Ascending aorta (tissue), 2 donors: ENCODE measurements at regions not wholly inside any gene's neighbourhood (a gene's known extent, or its start where the extent isn't known, plus 50 kb on each side); places are given as distances from the start of the nearest gene placed in this dataset.
"Not testable (repeated sequence)": the region's sequence is repeated elsewhere in the genome, so short reads cannot be mapped to it uniquely, and the experiment has no call there.

Experiments used
- DNase-seq, 2 donors: peaks; one replicate each; pipeline ENCODE4 v3.0.0-alpha.2; 2019; ENCODE audit warnings: low spot score in 2 of 2
- H3K27ac ChIP-seq, 2 donors: fragments of 200-600 bp; sonication (generic); one replicate each; pipeline ENCODE4 v1.5.1; 2016 to 2017; ENCODE audit warnings: mild to moderate bottlenecking in 1 of 2
- H3K27me3 ChIP-seq: fragments of 200-600 bp; sonication (generic); one replicate; pipeline ENCODE4 v1.5.1; 2017
- H3K36me3 ChIP-seq, 2 donors: fragments of 200-600 bp; sonication (generic); one replicate each; pipeline ENCODE4 v1.5.1; 2016
- H3K4me1 ChIP-seq, 2 donors: fragments of 200-600 bp; sonication (generic); one replicate each; pipeline ENCODE4 v1.5.1; 2016 to 2017; ENCODE audit warnings: mild to moderate bottlenecking in 1 of 2
- H3K4me3 ChIP-seq, 2 donors: fragments of 200-600 bp; sonication (generic); one replicate each; pipeline ENCODE4 v1.5.1; 2016 to 2017; ENCODE audit warnings: mild to moderate bottlenecking in 1 of 2
- H3K9me3 ChIP-seq, 2 donors: fragments of 200-600 bp; sonication (generic); one replicate each; pipeline ENCODE4 v1.5.1; 2016
- intact Hi-C: fragments of 100-400 bp; cut with DNase I; formaldehyde crosslinking; loops from one replicate; pipeline ENCODE4 v1.15.1; 2023
- TF ChIP-seq, protein P1 (sequence below), 3 experiments: fragments of 200-600 bp in 2 of 3; fragments of 450-650 bp in 1 of 3; sonication (generic) in 2 of 3; IDR thresholded peaks; one replicate each; pipeline ENCODE4 v1.5.1; 2016 to 2019; ENCODE audit warnings: antibody characterized with exemption in 3 of 3, mild to moderate bottlenecking in 1 of 3, moderate library complexity in 1 of 3

DNA sequence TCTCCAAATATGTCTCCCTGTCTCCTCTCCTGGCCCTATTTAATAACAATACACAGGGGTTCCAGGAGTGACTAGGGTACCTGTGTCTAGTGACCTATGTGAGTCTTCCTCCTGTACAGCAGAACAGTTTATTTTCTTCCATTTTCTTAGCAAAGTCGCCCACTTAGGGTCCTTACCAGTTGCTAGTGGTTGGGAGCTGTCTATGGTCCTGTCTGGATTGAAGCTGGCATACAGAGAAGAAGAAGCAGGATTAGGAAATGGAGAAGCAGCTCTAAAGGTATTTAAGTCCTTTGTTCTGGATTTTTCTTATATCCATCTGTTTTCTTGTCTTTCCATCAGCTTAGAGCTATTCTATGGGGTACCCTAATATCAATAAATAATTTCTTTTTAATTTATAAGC is 587.1 kb upstream of the CPEB2 start:
- Histone ChIP-seq H3K4me3 (no peak overlapping the region), H3K27ac (no peak overlapping the region), H3K4me1 (no peaks in the 10 kb centered on the region), H3K36me3 (no peaks in the 10 kb centered on the region), H3K9me3 (no peaks in the 10 kb centered on the region), H3K27me3 (no peaks in the 10 kb centered on the region)
- no peak for DNase-seq
- intact Hi-C loops: no loop called here
- TF ChIP-seq, protein P1, sequence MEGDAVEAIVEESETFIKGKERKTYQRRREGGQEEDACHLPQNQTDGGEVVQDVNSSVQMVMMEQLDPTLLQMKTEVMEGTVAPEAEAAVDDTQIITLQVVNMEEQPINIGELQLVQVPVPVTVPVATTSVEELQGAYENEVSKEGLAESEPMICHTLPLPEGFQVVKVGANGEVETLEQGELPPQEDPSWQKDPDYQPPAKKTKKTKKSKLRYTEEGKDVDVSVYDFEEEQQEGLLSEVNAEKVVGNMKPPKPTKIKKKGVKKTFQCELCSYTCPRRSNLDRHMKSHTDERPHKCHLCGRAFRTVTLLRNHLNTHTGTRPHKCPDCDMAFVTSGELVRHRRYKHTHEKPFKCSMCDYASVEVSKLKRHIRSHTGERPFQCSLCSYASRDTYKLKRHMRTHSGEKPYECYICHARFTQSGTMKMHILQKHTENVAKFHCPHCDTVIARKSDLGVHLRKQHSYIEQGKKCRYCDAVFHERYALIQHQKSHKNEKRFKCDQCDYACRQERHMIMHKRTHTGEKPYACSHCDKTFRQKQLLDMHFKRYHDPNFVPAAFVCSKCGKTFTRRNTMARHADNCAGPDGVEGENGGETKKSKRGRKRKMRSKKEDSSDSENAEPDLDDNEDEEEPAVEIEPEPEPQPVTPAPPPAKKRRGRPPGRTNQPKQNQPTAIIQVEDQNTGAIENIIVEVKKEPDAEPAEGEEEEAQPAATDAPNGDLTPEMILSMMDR (IDR thresholded peaks at IDR 0.05): no peak

DNA sequence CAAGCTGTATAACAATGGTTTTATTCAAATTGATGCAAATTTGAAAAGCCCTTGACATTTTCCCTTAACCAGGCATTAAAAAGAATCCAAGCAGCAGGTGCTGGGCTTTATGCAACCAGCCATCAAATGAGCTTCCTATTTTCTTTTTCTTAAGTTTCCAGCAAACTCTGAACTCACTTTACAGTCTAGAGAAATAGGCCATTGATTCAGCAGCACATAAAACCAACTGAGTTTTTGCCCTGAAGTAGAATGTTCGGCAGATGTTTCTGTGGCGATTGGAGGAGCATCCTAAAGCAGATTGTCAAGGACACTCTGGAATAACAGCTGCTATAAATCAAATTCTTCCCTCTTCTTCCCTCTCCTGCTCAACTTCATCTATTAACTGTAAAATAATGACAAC is 582.8 kb upstream of the CPEB2 start:
- intact Hi-C loops: no loop called here
- H3K4me3 ChIP-seq: no peak overlapping the region
- H3K4me1 ChIP-seq: no peaks in the 10 kb centered on the region

DNA sequence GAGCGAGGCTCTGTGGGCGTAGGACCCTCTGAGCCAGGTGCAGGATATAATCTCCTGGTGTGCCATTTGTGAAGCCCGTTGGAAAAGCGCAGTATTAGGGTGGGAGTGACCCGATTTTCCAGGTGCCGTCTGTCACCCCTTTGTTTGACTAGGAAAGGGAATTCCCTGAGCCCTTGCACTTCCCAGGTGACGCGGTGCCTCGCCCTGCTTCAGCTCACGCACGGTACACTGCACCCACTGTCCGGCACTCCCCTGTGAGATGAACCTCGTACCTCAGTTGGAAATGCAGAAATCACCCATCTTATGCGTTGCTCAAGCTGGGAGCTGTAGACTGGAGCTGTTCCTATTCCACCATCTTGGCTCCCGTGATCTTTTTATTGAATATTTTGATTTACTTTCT is 576.0 kb upstream of the CPEB2 start:
- H3K4me1 ChIP-seq, H3K27ac ChIP-seq, DNase-seq, H3K36me3 ChIP-seq, H3K4me3 ChIP-seq, H3K27me3 ChIP-seq, H3K9me3 ChIP-seq, intact Hi-C loops: not testable (repeated sequence)

More for the DNA sequence above, 582.8 kb upstream of the CPEB2 start:
- H3K9me3 ChIP-seq: no peaks in the 10 kb centered on the region
- H3K27me3 ChIP-seq: no peaks in the 10 kb centered on the region
- H3K36me3 ChIP-seq: no peaks in the 10 kb centered on the region
- no peak for DNase-seq
- no peak overlapping the region for H3K27ac ChIP-seq
- TF ChIP-seq, protein P1 (IDR thresholded peaks at IDR 0.05): no peak

DNA sequence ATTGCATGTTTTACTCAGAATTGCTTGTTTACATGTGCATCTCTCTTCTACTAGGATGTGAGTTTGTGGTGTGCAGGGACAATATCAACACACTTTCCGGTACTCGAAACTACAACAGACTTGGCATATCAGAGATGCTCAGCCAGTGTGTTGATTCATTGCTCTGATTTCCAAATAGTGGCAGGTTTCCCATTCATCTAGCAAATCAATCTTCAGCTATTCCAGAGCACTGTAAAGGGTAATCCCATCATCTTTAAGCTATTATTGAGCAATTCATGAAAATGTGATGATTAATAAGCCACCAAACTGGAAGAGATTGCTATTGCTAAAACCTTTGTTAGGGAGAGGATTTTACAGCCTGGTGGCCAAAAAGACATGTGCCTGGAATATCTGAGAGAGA is 574.2 kb upstream of the CPEB2 start:
- TF ChIP-seq, protein P1 (IDR thresholded peaks at IDR 0.05): no peak
- H3K4me1 ChIP-seq: no peaks in the 10 kb centered on the region
- H3K27ac ChIP-seq: no peak overlapping the region
- DNase-seq: no peak
- H3K36me3 ChIP-seq: no peaks in the 10 kb centered on the region
- no peaks in the 10 kb centered on the region for H3K27me3 ChIP-seq
- peaks cover 0 to 5% of the 10 kb centered on the region in 2 donors for H3K9me3 ChIP-seq
- no peak overlapping the region for H3K4me3 ChIP-seq
- intact Hi-C loops: no loop called here

DNA sequence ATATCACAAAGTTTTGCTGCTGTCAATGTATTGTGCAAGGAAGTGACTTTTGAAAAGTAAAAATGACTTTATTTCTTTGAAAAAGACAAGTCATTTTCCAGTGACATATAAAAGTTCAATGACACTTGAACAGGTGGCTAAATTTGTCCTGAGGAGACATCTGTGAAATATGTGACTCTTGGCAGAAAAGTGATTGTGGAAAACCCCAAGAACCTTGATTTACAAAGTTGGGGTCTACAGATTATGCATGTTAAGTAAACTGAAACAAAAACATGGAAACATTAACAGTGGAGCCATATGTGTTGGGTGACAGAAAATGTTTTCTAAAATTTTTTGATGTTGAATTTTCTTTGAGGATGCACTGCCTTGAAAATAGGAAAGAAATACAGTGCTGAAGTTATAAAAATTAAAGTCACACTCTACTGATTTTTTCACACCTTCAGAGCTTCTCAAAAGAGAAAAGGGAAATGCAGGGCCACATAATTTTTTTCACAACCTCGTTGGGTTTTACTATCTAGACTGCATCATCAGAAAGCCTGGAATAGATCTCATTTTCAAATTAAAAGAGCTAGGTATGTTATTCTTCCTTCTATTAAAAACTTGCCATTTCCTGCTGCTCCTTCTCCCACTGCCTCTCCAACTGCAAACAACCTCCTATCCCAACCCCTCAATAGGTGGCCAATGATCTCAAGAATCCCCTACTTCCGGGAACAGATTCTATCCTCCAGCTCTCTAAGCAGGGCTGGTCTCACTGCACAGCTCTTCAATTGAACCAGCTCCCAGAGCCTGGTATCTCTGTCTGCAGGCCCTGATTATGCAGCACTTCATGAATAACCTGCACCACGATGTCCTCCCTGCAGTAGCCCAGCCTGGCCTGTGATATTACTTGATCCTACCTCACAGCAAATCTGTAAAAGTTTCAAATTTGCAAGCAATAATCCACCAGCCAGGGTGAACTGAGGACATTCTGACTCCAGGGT is 570.8 kb upstream of the CPEB2 start:
- Histone ChIP-seq H3K27me3 (no peaks in the 10 kb centered on the region), H3K9me3 (no peaks in the 10 kb centered on the region), H3K4me3 (no peak overlapping the region), H3K4me1 (no peaks in the 10 kb centered on the region), H3K27ac (no peak overlapping the region), H3K36me3 (no peaks in the 10 kb centered on the region)
- TF ChIP-seq, protein P1 (IDR thresholded peaks at IDR 0.05): no peak
- DNase-seq: no peak
- intact Hi-C loops: no loop called here

DNA sequence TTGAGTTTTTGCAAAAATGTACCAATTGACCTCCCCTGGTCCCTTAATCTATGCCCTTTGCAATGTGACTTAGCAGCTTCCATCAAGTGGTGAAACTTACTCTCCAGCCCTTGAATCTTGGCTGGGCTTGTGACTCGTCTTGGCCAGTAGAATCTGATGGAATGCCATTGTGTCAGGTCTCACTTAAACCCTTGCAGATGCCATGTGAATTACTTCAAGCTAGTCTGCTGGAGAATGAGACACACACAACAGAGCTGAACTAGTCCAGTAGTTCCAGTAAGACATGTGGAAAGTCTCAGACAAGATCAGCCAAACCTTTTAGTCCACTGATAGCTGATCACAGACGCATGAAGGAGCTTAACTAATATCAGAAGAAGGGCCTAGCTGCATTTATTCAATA is 567.8 kb upstream of the CPEB2 start:
- intact Hi-C loops: no loop called here
- Histone ChIP-seq H3K4me1 (no peaks in the 10 kb centered on the region), H3K27me3 (no peaks in the 10 kb centered on the region), H3K27ac (no peak overlapping the region), H3K9me3 (no peaks in the 10 kb centered on the region), H3K4me3 (no peak overlapping the region), H3K36me3 (no peaks in the 10 kb centered on the region)
- DNase-seq: no peak
- TF ChIP-seq, protein P1 (IDR thresholded peaks at IDR 0.05): no peak
